ENCODE measurements at regions not wholly inside any gene's neighbourhood (a gene's known extent, or its start where the extent isn't known, plus 50 kb on each side); places are given as distances from the start of the nearest gene placed in this dataset.

- H3K27me3 Mint-ChIP-seq (ENCODE audit: low read depth in 2 of 2): peaks cover 12 to 17% of the 10 kb centered on the region in 2 donors
- intact Hi-C loops (cut with micrococcal nuclease): no loop called here
- no peak for TF ChIP-seq CTCF (IDR thresholded peaks at IDR 0.05)
- Histone ChIP-seq H3K27ac (ENCODE audit: low read length) (no peak overlapping the region), H3K27me3 (ENCODE audit: control insufficient read depth, insufficient read depth, low read length) (no peaks in the 10 kb centered on the region), H3K36me3 (ENCODE audit: control insufficient read depth, insufficient read depth, low read length) (no peaks in the 10 kb centered on the region), H3K4me3 (ENCODE audit: low read length) (no peak overlapping the region), H3K4me1 (ENCODE audit: control insufficient read depth, insufficient read depth, low read length) (no peaks in the 10 kb centered on the region), H3K9me3 (ENCODE audit: control insufficient read depth, insufficient read depth, low read length) (no peaks in the 10 kb centered on the region)
- H3K4me3 Mint-ChIP-seq: no peak overlapping the region
- no peaks in the 10 kb centered on the region for H3K4me1 Mint-ChIP-seq
- no peaks in the 10 kb centered on the region for H3K9me3 Mint-ChIP-seq
- no peak for ATAC-seq
- no peak for DNase-seq
- H3K27ac Mint-ChIP-seq: no peak overlapping the region
- WGBS (ENCODE audit: insufficient coverage): 90% methylated on average over 13 of the region's 16 CpGs
- H3K36me3 Mint-ChIP-seq: no peaks in the 10 kb centered on the region
Measured at GRCh38 chr21:36591326-36591970, 107.5 kb upstream of the SIM2 start.

DNA sequence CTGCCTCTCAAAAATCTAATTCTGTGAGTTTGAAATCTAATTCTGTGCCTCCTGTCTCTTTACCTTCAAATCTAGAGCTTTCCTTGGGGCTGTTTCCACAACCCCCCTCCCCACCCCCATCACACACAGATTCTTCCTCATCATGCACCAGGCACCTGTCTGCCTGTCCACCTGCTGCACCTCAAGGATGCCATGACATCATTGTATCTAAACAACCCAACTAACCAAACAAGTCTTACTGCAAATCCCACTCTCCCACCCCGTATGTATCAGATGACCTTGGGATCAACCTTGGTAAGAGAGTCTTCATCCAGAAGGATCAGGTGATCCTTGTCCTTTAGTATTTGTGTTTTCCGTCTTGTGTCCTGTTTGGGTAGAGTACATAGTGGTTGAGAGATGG is 102.7 kb upstream of the SIM2 start:
- H3K27me3 ChIP-seq (ENCODE audit: control insufficient read depth, insufficient read depth, low read length): no peaks in the 10 kb centered on the region
- 82% methylated on average over 1 of the region's 2 CpGs for WGBS (ENCODE audit: insufficient coverage)
- H3K36me3 ChIP-seq (ENCODE audit: control insufficient read depth, insufficient read depth, low read length): no peaks in the 10 kb centered on the region
- Mint-ChIP-seq H3K36me3 (no peaks in the 10 kb centered on the region), H3K4me3 (no peak overlapping the region), H3K9me3 (no peaks in the 10 kb centered on the region), H3K27ac (no peak overlapping the region), H3K27me3 (ENCODE audit: low read depth in 2 of 2) (peaks cover 20 to 35% of the 10 kb centered on the region in 2 donors), H3K4me1 (no peaks in the 10 kb centered on the region)
- no peak overlapping the region for H3K27ac ChIP-seq (ENCODE audit: low read length)
- no peak overlapping the region for H3K4me3 ChIP-seq (ENCODE audit: low read length)
- intact Hi-C loops (cut with micrococcal nuclease): no loop called here
- H3K9me3 ChIP-seq (ENCODE audit: control insufficient read depth, insufficient read depth, low read length): no peaks in the 10 kb centered on the region
- DNase-seq: no peak
- ATAC-seq: no peak
- TF ChIP-seq CTCF (IDR thresholded peaks at IDR 0.05): no peak
- H3K4me1 ChIP-seq (ENCODE audit: control insufficient read depth, insufficient read depth, low read length): no peaks in the 10 kb centered on the region

GRCh38 chr21:36601362-36601761 is 97.6 kb upstream of the SIM2 start:
- TF ChIP-seq CTCF (IDR thresholded peaks at IDR 0.05): no peak
- no peaks in the 10 kb centered on the region for H3K27me3 ChIP-seq (ENCODE audit: control insufficient read depth, insufficient read depth, low read length)
- peaks cover 9 to 19% of the 10 kb centered on the region in 2 donors for H3K27me3 Mint-ChIP-seq (ENCODE audit: low read depth in 2 of 2)
- no peak for DNase-seq
- no peak overlapping the region for H3K27ac Mint-ChIP-seq
- H3K4me1 Mint-ChIP-seq: no peaks in the 10 kb centered on the region
- H3K9me3 Mint-ChIP-seq: no peaks in the 10 kb centered on the region
- no peaks in the 10 kb centered on the region for H3K9me3 ChIP-seq (ENCODE audit: control insufficient read depth, insufficient read depth, low read length)
- intact Hi-C loops (cut with micrococcal nuclease): no loop called here
- no peak overlapping the region for H3K27ac ChIP-seq (ENCODE audit: low read length)
- no peaks in the 10 kb centered on the region for H3K4me1 ChIP-seq (ENCODE audit: control insufficient read depth, insufficient read depth, low read length)
- no peak overlapping the region for H3K4me3 Mint-ChIP-seq
- H3K4me3 ChIP-seq (ENCODE audit: low read length): no peak overlapping the region
- H3K36me3 ChIP-seq (ENCODE audit: control insufficient read depth, insufficient read depth, low read length): no peaks in the 10 kb centered on the region
- no peaks in the 10 kb centered on the region for H3K36me3 Mint-ChIP-seq
- no peak for ATAC-seq
- 96% methylated on average over 2 of the region's 3 CpGs for WGBS (ENCODE audit: insufficient coverage)

DNA sequence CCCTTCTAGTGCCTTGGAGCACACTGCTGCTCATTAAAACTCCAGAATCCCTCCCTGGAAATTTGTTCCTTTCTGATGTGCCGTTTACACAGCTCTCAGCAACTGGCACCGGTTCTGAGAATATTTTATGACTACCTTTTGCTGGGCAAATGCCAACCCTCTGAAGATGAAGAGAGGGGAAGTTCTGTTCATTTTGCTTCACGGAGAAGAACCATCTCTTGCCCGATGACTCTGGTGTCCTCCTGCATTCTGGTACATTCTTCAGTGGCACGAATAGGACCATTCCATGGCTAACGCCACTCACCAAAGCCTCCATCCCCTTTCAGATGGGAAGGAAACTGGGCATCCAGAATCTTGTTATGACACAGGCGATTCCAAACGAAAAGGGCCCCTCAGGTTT is 96.2 kb upstream of the SIM2 start:
- no peaks in the 10 kb centered on the region for H3K9me3 Mint-ChIP-seq
- Histone ChIP-seq H3K4me3 (ENCODE audit: low read length) (no peak overlapping the region), H3K36me3 (ENCODE audit: control insufficient read depth, insufficient read depth, low read length) (no peaks in the 10 kb centered on the region), H3K27me3 (ENCODE audit: control insufficient read depth, insufficient read depth, low read length) (no peaks in the 10 kb centered on the region), H3K9me3 (ENCODE audit: control insufficient read depth, insufficient read depth, low read length) (no peaks in the 10 kb centered on the region), H3K4me1 (ENCODE audit: control insufficient read depth, insufficient read depth, low read length) (no peaks in the 10 kb centered on the region), H3K27ac (ENCODE audit: low read length) (no peak overlapping the region)
- peaks cover 9 to 21% of the 10 kb centered on the region in 2 donors for H3K27me3 Mint-ChIP-seq (ENCODE audit: low read depth in 2 of 2)
- 88% methylated on average over 8 of the region's 8 CpGs for WGBS (ENCODE audit: insufficient coverage)
- H3K36me3 Mint-ChIP-seq: no peaks in the 10 kb centered on the region
- no peak for TF ChIP-seq CTCF (IDR thresholded peaks at IDR 0.05)
- intact Hi-C loops (cut with micrococcal nuclease): no loop called here
- H3K4me1 Mint-ChIP-seq: no peaks in the 10 kb centered on the region
- DNase-seq (peak in 1 of 2 donors; percentile 40), ATAC-seq (no peak)
- no peak overlapping the region for H3K4me3 Mint-ChIP-seq
- H3K27ac Mint-ChIP-seq: no peak overlapping the region
